ENCODE measurements at regions not wholly inside any gene's neighbourhood (a gene's known extent, or its start where the extent isn't known, plus 50 kb on each side); places are given as distances from the start of the nearest gene placed in this dataset.

GRCh38 chr12:23431006-23431405 lies 518.5 kb downstream of the SOX5 start:
- H4K5ac ChIP-seq (ENCODE audit: insufficient read length, low read depth, low read length): no peak overlapping the region
- H3K14ac ChIP-seq (ENCODE audit: insufficient read depth, low read length): no peak overlapping the region
- Mint-ChIP-seq H3K4me3 (no peak overlapping the region), H3K36me3 (ENCODE audit: insufficient read depth in 1 of 3, low read depth in 3 of 3) (no peaks in the 10 kb centered on the region), H3K27me3 (ENCODE audit: low read depth) (no peaks in the 10 kb centered on the region), H3K4me1 (peaks cover 6 to 8% of the 10 kb centered on the region in 2 experiments; a peak in 3 of 4 replicates), H3K27ac (no peak overlapping the region), H3K9me3 (no peaks in the 10 kb centered on the region)
- TF ChIP-seq CTCF (conservative IDR thresholded peaks at IDR 0.05): no peak
- no CpG with 5 or more reads among the region's 1 CpG for WGBS (ENCODE audit: extremely low coverage, insufficient read length, low lambda C conversion rate)
- no peak overlapping the region for H3K4me2 ChIP-seq (ENCODE audit: insufficient read depth, insufficient read length, low read length)
- no peak overlapping the region for H3K9ac ChIP-seq (ENCODE audit: extremely low read depth, insufficient read length, low read length)
- no peaks in the 10 kb centered on the region for H3K9me3 ChIP-seq (ENCODE audit: control insufficient read depth, low read depth, low read length)
- DNase-seq: no peak
- no peaks in the 10 kb centered on the region for H3K79me1 ChIP-seq (ENCODE audit: insufficient read depth, low read depth, low read length, poor library complexity, severe bottlenecking)
- H2BK12ac ChIP-seq (ENCODE audit: insufficient read length, low read depth, low read length): no peak overlapping the region
- H3K4me1 ChIP-seq (ENCODE audit: insufficient read depth, low read length): no peaks in the 10 kb centered on the region; the same call in 1 of the 2 replicates
- H3K27me3 ChIP-seq (ENCODE audit: insufficient read depth, low read length): no peaks in the 10 kb centered on the region
- no peak overlapping the region for H4K91ac ChIP-seq (ENCODE audit: insufficient read length, low read depth, low read length)
- no peak overlapping the region for H3K23ac ChIP-seq (ENCODE audit: insufficient read length, low read depth, low read length)
- H2BK120ac ChIP-seq (ENCODE audit: low read depth, low read length, poor library complexity, severe bottlenecking): no peak overlapping the region
- H3K18ac ChIP-seq (ENCODE audit: insufficient read length, low read depth, low read length): no peak overlapping the region
- H3T11ph ChIP-seq (ENCODE audit: low read length): no peak overlapping the region
- H4K20me1 ChIP-seq (ENCODE audit: control insufficient read depth, insufficient read depth, insufficient read length): no peaks in the 10 kb centered on the region
- H4K8ac ChIP-seq (replicated peaks; ENCODE audit: insufficient read length, low read depth, low read length): no peak overlapping the region
- no peak overlapping the region for H2BK20ac ChIP-seq (ENCODE audit: low read depth, low read length, poor library complexity, severe bottlenecking)
- no peaks in the 10 kb centered on the region for H3K23me2 ChIP-seq (ENCODE audit: insufficient read length, low read depth, low read length, poor library complexity, severe bottlenecking)
- H2AK5ac ChIP-seq (ENCODE audit: insufficient read length, low read length): no peak overlapping the region
- H3K27ac ChIP-seq (ENCODE audit: insufficient read length, low read depth, low read length): no peak overlapping the region
- H2AFZ ChIP-seq (ENCODE audit: low read length): no peak overlapping the region
- no peak overlapping the region for H3K56ac ChIP-seq (ENCODE audit: insufficient read length, low read depth, low read length)
- H2BK15ac ChIP-seq (ENCODE audit: low read depth, low read length): no peak overlapping the region
- no peak overlapping the region for H2BK5ac ChIP-seq (ENCODE audit: insufficient read length, low read length)
- H3K4ac ChIP-seq (ENCODE audit: low read depth, low read length): no peak overlapping the region
- no peaks in the 10 kb centered on the region for H3K79me2 ChIP-seq (ENCODE audit: insufficient read depth, low read length)
